HG03280 (cell line): ENCODE measurements at regions not wholly inside any gene's neighbourhood (a gene's known extent, or its start where the extent isn't known, plus 50 kb on each side); places are given as distances from the start of the nearest gene placed in this dataset.
"Not testable (repeated sequence)": the region's sequence is repeated elsewhere in the genome, so short reads cannot be mapped to it uniquely, and the experiment has no call there.

Experiments
- ATAC-seq: cut with Tn5 transposase; IDR thresholded peaks from one replicate; pipeline ENCODE4 v1.9.1; 2021; ENCODE audit warnings: mild to moderate bottlenecking, moderate library complexity; ENCODE audit not compliant: unreplicated experiment

- ATAC-seq, result no peak
Observed at GRCh38 chr1:8230292-8230621, 87.7 kb upstream of the SLC45A1 start.

GRCh38 chr1:8228253-8228652 lies 89.7 kb upstream of the SLC45A1 start:
- no peak for ATAC-seq

GRCh38 chr1:8227674-8228073 lies 90.2 kb upstream of the SLC45A1 start:
- not testable (repeated sequence) for ATAC-seq

GRCh38 chr1:8226747-8227146 lies 91.2 kb upstream of the SLC45A1 start:
- no peak for ATAC-seq

- not testable (repeated sequence) for ATAC-seq
Observed at GRCh38 chr1:8226024-8226423, 91.9 kb upstream of the SLC45A1 start.

GRCh38 chr1:8223526-8223925 lies 94.4 kb upstream of the SLC45A1 start:
- ATAC-seq, result no peak

- no peak for ATAC-seq
Observed at GRCh38 chr1:8222789-8223188, 95.1 kb upstream of the SLC45A1 start.

GRCh38 chr1:8219530-8219929 lies 98.4 kb upstream of the SLC45A1 start:
- no peak for ATAC-seq

- ATAC-seq, result no peak
Observed at GRCh38 chr1:8218351-8219092, 99.4 kb upstream of the SLC45A1 start.

GRCh38 chr1:8217809-8218208 lies 100.1 kb upstream of the SLC45A1 start:
- no peak for ATAC-seq

GRCh38 chr1:8217011-8217711 lies 100.8 kb upstream of the SLC45A1 start:
- ATAC-seq, result no peak

- ATAC-seq, result no peak
Observed at GRCh38 chr1:8216005-8216404, 101.9 kb upstream of the SLC45A1 start.

- no peak for ATAC-seq
Observed at GRCh38 chr1:8214501-8215173, 103.3 kb upstream of the SLC45A1 start.

GRCh38 chr1:8213676-8214075 lies 104.2 kb upstream of the SLC45A1 start:
- ATAC-seq, result no peak

GRCh38 chr1:8213136-8213535 lies 104.8 kb upstream of the SLC45A1 start:
- no peak for ATAC-seq

GRCh38 chr1:8212580-8213031 lies 105.3 kb upstream of the SLC45A1 start:
- no peak for ATAC-seq

- no peak for ATAC-seq
Observed at GRCh38 chr1:8211883-8212579, 105.9 kb upstream of the SLC45A1 start.

- ATAC-seq, result no peak
Observed at GRCh38 chr1:8211251-8211882, 106.5 kb upstream of the SLC45A1 start.

GRCh38 chr1:8207202-8207601 lies 110.7 kb upstream of the SLC45A1 start:
- ATAC-seq, result no peak

- no peak for ATAC-seq
Observed at GRCh38 chr1:8206391-8206790, 111.5 kb upstream of the SLC45A1 start.

- ATAC-seq, result no peak
Observed at GRCh38 chr1:8205771-8206170, 112.1 kb upstream of the SLC45A1 start.
